GM12878 (cell line): ENCODE measurements at regions not wholly inside any gene's neighbourhood (a gene's known extent, or its start where the extent isn't known, plus 50 kb on each side); places are given as distances from the start of the nearest gene placed in this dataset.

Source experiments
- BRCA1 ChIP-seq: IDR thresholded peaks from 2 replicates; pipeline ENCODE4 v1.6.1; 2011; ENCODE audit warnings: low read depth, low read length, improper control_type of control experiment
- E2F4 ChIP-seq: IDR thresholded peaks from 2 replicates; pipeline ENCODE4 v1.6.1; 2012; ENCODE audit warnings: low read depth, low read length, improper control_type of control experiment
- ETV6 ChIP-seq, 2 experiments: fragments of 450-650 bp in 1 of 2; IDR thresholded peaks in 1 of 2; conservative IDR thresholded peaks in 1 of 2; 2 replicates each; pipeline ENCODE4 v1.6.1; 2014; ENCODE audit warnings: antibody characterized with exemption in 1 of 2, borderline replicate concordance in 1 of 2, low read depth in 1 of 2, mild to moderate bottlenecking in 1 of 2, moderate library complexity in 1 of 2
- HDAC2 ChIP-seq: fragments of 200-600 bp; sonication (generic); IDR thresholded peaks from 2 replicates; pipeline ENCODE4 v1.6.1; 2017
- JUND ChIP-seq: IDR thresholded peaks from 2 replicates; pipeline ENCODE4 v1.6.1; 2012; ENCODE audit warnings: low read depth, mild to moderate bottlenecking, low read length, improper control_type of control experiment, moderate library complexity
- MEF2A ChIP-seq: IDR thresholded peaks from 2 replicates; pipeline ENCODE4 v1.6.1; 2011; ENCODE audit warnings: low read depth, mild to moderate bottlenecking, low read length, moderate library complexity; ENCODE audit not compliant: insufficient read depth
- MLLT1 ChIP-seq: fragments of 450-650 bp; IDR thresholded peaks from 2 replicates; pipeline ENCODE4 v1.6.1; 2016; ENCODE audit warnings: mild to moderate bottlenecking
- NKRF ChIP-seq: fragments of 450-650 bp; conservative IDR thresholded peaks from 2 replicates; pipeline ENCODE4 v1.6.1; 2017; ENCODE audit warnings: mild to moderate bottlenecking, moderate library complexity
- PAX8 ChIP-seq: fragments of 450-650 bp; IDR thresholded peaks from 2 replicates; pipeline ENCODE4 v1.6.1; 2017; ENCODE audit warnings: mild to moderate bottlenecking, moderate library complexity
- PKNOX1 ChIP-seq: fragments of 450-650 bp; IDR thresholded peaks from 2 replicates; pipeline ENCODE4 v1.6.1; 2016; ENCODE audit warnings: mild to moderate bottlenecking
- SMC3 ChIP-seq: IDR thresholded peaks from 2 replicates; pipeline ENCODE4 v1.6.1; 2011; ENCODE audit warnings: low read length, improper control_type of control experiment, borderline replicate concordance
- SREBF2 ChIP-seq: IDR thresholded peaks from 2 replicates; pipeline ENCODE4 v1.6.1; 2012; ENCODE audit warnings: mild to moderate bottlenecking, low read length
- STAT3 ChIP-seq: IDR thresholded peaks from 2 replicates; pipeline ENCODE4 v1.6.1; 2011; ENCODE audit warnings: low read depth, low read length, improper control_type of control experiment
- USF1 ChIP-seq: IDR thresholded peaks from 2 replicates; pipeline ENCODE4 v1.6.1; 2011; ENCODE audit warnings: borderline replicate concordance, low read depth, mild to moderate bottlenecking, moderate library complexity, mixed read lengths, low read length; ENCODE audit not compliant: insufficient read depth; ENCODE audit errors: extremely low read length
- USF2 ChIP-seq: IDR thresholded peaks from 2 replicates; pipeline ENCODE4 v1.6.1; 2011; ENCODE audit warnings: low read depth, low read length, improper control_type of control experiment, borderline replicate concordance
- ZBTB4 ChIP-seq: fragments of 450-650 bp; formaldehyde crosslinking; IDR thresholded peaks from 2 replicates; pipeline ENCODE4 v1.4.0; 2022; ENCODE audit warnings: mild to moderate bottlenecking, moderate library complexity
- ZNF622 ChIP-seq: fragments of 450-650 bp; IDR thresholded peaks from 2 replicates; pipeline ENCODE4 v1.6.1; 2017; ENCODE audit warnings: mild to moderate bottlenecking, inconsistent platforms

- TF ChIP-seq SMC3 (peak; percentile 85), BRCA1 (no peak), ETV6 (conservative IDR thresholded peaks at IDR 0.05 in 1 of 2, IDR thresholded peaks at IDR 0.05 in 1 of 2; ENCODE audit: borderline replicate concordance in 1 of 2, low read depth in 1 of 2) (peak in 1 of 2 experiments; percentile 23; a peak in 1 of 4 replicates), SREBF2 (no peak), NKRF (no peak), USF1 (no peak), HDAC2 (no peak), STAT3 (0 out of 2 replicates have a peak, but pooled peaks have one; percentile 35), ZBTB4 (CRISPR knock-in tag) (no peak), E2F4 (no peak), MLLT1 (peak; percentile 99), MEF2A (peak; percentile 70), PKNOX1 (peak; percentile 96), ZNF622 (no peak), USF2 (no peak), JUND (0 out of 2 replicates have a peak, but pooled peaks have one; percentile 49), PAX8 (no peak)
Observed at GRCh38 chr4:141307241-141307689, 86.6 kb downstream of the ZNF330 start (continued).
